ENCODE measurements at regions not wholly inside any gene's neighbourhood (a gene's known extent, or its start where the extent isn't known, plus 50 kb on each side); places are given as distances from the start of the nearest gene placed in this dataset.

DNA sequence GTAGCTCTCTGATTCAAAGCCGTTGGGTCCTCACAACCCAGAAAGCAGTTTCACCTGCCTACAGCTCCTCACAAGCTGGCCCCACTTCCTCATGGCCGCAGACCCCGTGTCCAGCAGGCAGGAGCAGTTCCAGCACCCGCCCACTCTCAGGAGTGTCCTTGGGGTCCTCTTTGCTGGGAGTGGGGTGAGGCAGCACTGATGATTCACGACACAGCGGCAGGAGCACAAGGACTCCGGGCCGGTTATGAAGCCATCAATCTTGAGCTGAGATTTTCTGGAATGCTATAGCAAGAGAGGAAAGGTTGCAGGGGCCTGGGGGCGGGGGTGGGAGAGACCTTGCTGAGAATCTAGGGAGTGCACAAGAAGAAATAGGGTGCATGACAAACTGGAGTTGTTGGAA is 311.2 kb downstream of the NXPE2 start:
- H3K36me3 Mint-ChIP-seq (ENCODE audit: low read depth, unreplicated experiment): no peaks in the 10 kb centered on the region
- Histone ChIP-seq H3K4me2 (ENCODE audit: low read length) (no peak overlapping the region), H3K4me1 (ENCODE audit: insufficient read depth, low read length) (no peaks in the 10 kb centered on the region), H3K27me3 (ENCODE audit: insufficient read depth, low read length) (no peaks in the 10 kb centered on the region), H3K9me3 (ENCODE audit: insufficient read depth, low read depth, low read length) (no peaks in the 10 kb centered on the region), H3K79me2 (ENCODE audit: insufficient read depth, low read length) (no peaks in the 10 kb centered on the region), H3K27ac (ENCODE audit: low read depth, low read length) (no peak overlapping the region), H3K36me3 (ENCODE audit: insufficient read depth, low read length) (no peaks in the 10 kb centered on the region), H4K20me1 (ENCODE audit: insufficient read depth, low read length) (no peaks in the 10 kb centered on the region), H3K4me3 (ENCODE audit: insufficient read depth, low read depth, low read length) (no peak overlapping the region), H3K9ac (ENCODE audit: low read length) (no peak overlapping the region), H2AFZ (ENCODE audit: low read depth, low read length) (no peak overlapping the region)
- no peak for FAIRE-seq
- TF ChIP-seq, protein P1, sequence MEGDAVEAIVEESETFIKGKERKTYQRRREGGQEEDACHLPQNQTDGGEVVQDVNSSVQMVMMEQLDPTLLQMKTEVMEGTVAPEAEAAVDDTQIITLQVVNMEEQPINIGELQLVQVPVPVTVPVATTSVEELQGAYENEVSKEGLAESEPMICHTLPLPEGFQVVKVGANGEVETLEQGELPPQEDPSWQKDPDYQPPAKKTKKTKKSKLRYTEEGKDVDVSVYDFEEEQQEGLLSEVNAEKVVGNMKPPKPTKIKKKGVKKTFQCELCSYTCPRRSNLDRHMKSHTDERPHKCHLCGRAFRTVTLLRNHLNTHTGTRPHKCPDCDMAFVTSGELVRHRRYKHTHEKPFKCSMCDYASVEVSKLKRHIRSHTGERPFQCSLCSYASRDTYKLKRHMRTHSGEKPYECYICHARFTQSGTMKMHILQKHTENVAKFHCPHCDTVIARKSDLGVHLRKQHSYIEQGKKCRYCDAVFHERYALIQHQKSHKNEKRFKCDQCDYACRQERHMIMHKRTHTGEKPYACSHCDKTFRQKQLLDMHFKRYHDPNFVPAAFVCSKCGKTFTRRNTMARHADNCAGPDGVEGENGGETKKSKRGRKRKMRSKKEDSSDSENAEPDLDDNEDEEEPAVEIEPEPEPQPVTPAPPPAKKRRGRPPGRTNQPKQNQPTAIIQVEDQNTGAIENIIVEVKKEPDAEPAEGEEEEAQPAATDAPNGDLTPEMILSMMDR (IDR thresholded peaks at IDR 0.05; ENCODE audit: insufficient read depth, low read depth, low read length): no peak
- no peak for TF ChIP-seq EZH2 (IDR thresholded peaks at IDR 0.05; ENCODE audit: insufficient read depth, low read length)
- H3K4me1 Mint-ChIP-seq (ENCODE audit: low read depth, unreplicated experiment): no peaks in the 10 kb centered on the region
- no peak overlapping the region for H3K4me3 Mint-ChIP-seq (ENCODE audit: unreplicated experiment)
- no peak for DNase-seq (ENCODE audit: low read depth)
- peaks cover 29% of the 10 kb centered on the region for H3K27me3 Mint-ChIP-seq (ENCODE audit: low read depth, unreplicated experiment)
- no peaks in the 10 kb centered on the region for H3K9me3 Mint-ChIP-seq (ENCODE audit: unreplicated experiment)
- no peak overlapping the region for H3K27ac Mint-ChIP-seq (ENCODE audit: unreplicated experiment)

DNA sequence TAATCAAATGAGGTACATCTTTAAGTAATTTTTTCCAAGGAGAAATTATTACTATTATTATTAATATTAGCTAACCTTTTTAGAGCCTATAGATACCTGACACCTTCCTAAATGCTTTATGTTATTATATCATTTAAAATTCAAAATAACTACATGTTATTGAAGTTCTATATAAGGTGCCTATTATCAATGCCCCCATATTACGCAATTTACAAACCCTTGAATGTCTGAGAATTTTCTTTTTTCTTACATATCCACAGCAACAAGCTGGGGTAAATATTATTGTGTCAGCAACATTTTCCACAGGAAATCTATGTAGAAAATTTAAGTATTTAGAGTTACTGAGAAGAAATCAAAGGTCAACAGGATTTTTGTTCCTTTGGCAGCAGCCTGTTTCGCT is 327.3 kb downstream of the NXPE2 start:
- no peaks in the 10 kb centered on the region for H3K79me2 ChIP-seq (ENCODE audit: insufficient read depth, low read length)
- DNase-seq (ENCODE audit: low read depth): no peak
- Mint-ChIP-seq H3K4me1 (ENCODE audit: low read depth, unreplicated experiment) (no peaks in the 10 kb centered on the region), H3K36me3 (ENCODE audit: low read depth, unreplicated experiment) (no peaks in the 10 kb centered on the region), H3K9me3 (ENCODE audit: unreplicated experiment) (no peaks in the 10 kb centered on the region), H3K27ac (ENCODE audit: unreplicated experiment) (no peak overlapping the region), H3K4me3 (ENCODE audit: unreplicated experiment) (no peak overlapping the region), H3K27me3 (ENCODE audit: low read depth, unreplicated experiment) (peaks cover 3% of the 10 kb centered on the region)
- TF ChIP-seq, protein P1 (IDR thresholded peaks at IDR 0.05; ENCODE audit: insufficient read depth, low read depth, low read length): no peak
- no peak for TF ChIP-seq EZH2 (IDR thresholded peaks at IDR 0.05; ENCODE audit: insufficient read depth, low read length)
- H3K9ac ChIP-seq (ENCODE audit: low read length): no peak overlapping the region
- H3K36me3 ChIP-seq (ENCODE audit: insufficient read depth, low read length): no peaks in the 10 kb centered on the region
- no peak overlapping the region for H3K4me2 ChIP-seq (ENCODE audit: low read length)
- no peaks in the 10 kb centered on the region for H3K9me3 ChIP-seq (ENCODE audit: insufficient read depth, low read depth, low read length)
- H3K4me3 ChIP-seq (ENCODE audit: insufficient read depth, low read depth, low read length): no peak overlapping the region
- H3K4me1 ChIP-seq (ENCODE audit: insufficient read depth, low read length): no peaks in the 10 kb centered on the region
- H2AFZ ChIP-seq (ENCODE audit: low read depth, low read length): no peak overlapping the region
- FAIRE-seq: no peak
- no peak overlapping the region for H3K27ac ChIP-seq (ENCODE audit: low read depth, low read length)
- no peaks in the 10 kb centered on the region for H3K27me3 ChIP-seq (ENCODE audit: insufficient read depth, low read length)
- H4K20me1 ChIP-seq (ENCODE audit: insufficient read depth, low read length): no peaks in the 10 kb centered on the region

DNA sequence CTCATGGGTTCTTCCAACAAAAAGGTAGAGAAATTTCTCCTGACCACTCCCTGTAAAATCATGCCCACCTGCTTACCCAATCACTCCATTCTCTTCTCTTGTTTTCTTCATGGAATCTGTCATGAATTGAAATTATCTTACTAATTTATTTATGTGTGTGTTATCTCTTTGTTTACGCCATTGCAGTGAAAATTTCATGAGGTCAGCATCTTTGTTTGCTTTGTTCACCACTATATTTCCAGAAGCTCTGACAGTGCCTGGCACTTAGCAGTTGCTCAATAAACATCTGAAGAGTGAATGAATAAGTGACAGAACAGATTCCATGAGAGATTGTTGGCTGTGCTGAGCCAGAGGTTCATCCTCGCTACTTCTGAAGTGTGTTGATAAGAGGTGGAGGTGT is 329.5 kb downstream of the NXPE2 start:
- Mint-ChIP-seq H3K4me1 (ENCODE audit: low read depth, unreplicated experiment) (no peaks in the 10 kb centered on the region), H3K9me3 (ENCODE audit: unreplicated experiment) (no peaks in the 10 kb centered on the region)
- H3K9ac ChIP-seq (ENCODE audit: low read length): no peak overlapping the region

More for the DNA sequence above, 329.5 kb downstream of the NXPE2 start:
- no peak overlapping the region for H2AFZ ChIP-seq (ENCODE audit: low read depth, low read length)
- H3K4me1 ChIP-seq (ENCODE audit: insufficient read depth, low read length): no peaks in the 10 kb centered on the region
- TF ChIP-seq, protein P1 (IDR thresholded peaks at IDR 0.05; ENCODE audit: insufficient read depth, low read depth, low read length): no peak
- no peak for TF ChIP-seq EZH2 (IDR thresholded peaks at IDR 0.05; ENCODE audit: insufficient read depth, low read length)
- no peak overlapping the region for H3K27ac ChIP-seq (ENCODE audit: low read depth, low read length)
- DNase-seq (ENCODE audit: low read depth): no peak
- Mint-ChIP-seq H3K27ac (ENCODE audit: unreplicated experiment) (no peak overlapping the region), H3K36me3 (ENCODE audit: low read depth, unreplicated experiment) (no peaks in the 10 kb centered on the region), H3K27me3 (ENCODE audit: low read depth, unreplicated experiment) (peaks cover 6% of the 10 kb centered on the region), H3K4me3 (ENCODE audit: unreplicated experiment) (no peak overlapping the region)
- H4K20me1 ChIP-seq (ENCODE audit: insufficient read depth, low read length): no peaks in the 10 kb centered on the region
- no peak overlapping the region for H3K4me2 ChIP-seq (ENCODE audit: low read length)
- H3K79me2 ChIP-seq (ENCODE audit: insufficient read depth, low read length): no peaks in the 10 kb centered on the region
- no peak for FAIRE-seq
- no peaks in the 10 kb centered on the region for H3K27me3 ChIP-seq (ENCODE audit: insufficient read depth, low read length)
- no peaks in the 10 kb centered on the region for H3K36me3 ChIP-seq (ENCODE audit: insufficient read depth, low read length)
- H3K9me3 ChIP-seq (ENCODE audit: insufficient read depth, low read depth, low read length): no peaks in the 10 kb centered on the region
- H3K4me3 ChIP-seq (ENCODE audit: insufficient read depth, low read depth, low read length): no peak overlapping the region

Measured in astrocyte (in vitro differentiated cells and primary cell).